Effector CD8-positive, alpha-beta T cell (primary cell): ENCODE measurements at regions not wholly inside any gene's neighbourhood (a gene's known extent, or its start where the extent isn't known, plus 50 kb on each side); places are given as distances from the start of the nearest gene placed in this dataset.
"Not testable (repeated sequence)": the region's sequence is repeated elsewhere in the genome, so short reads cannot be mapped to it uniquely, and the experiment has no call there.

Experiments
- DNase-seq: peaks from one replicate; lab custom pipeline; 2025; lab: John Stamatoyannopoulos, UW

GRCh38 chr6:155858906-155859305 is 403.3 kb upstream of the NOX3 start:
- not testable (repeated sequence) for DNase-seq

- DNase-seq, result no peak
Measured at GRCh38 chr6:155854787-155855186, 399.1 kb upstream of the NOX3 start.

GRCh38 chr6:155853011-155853410 is 397.4 kb upstream of the NOX3 start:
- no peak for DNase-seq

GRCh38 chr6:155850408-155850841 is 394.8 kb upstream of the NOX3 start:
- no peak for DNase-seq

GRCh38 chr6:155847711-155848110 is 392.1 kb upstream of the NOX3 start:
- no peak for DNase-seq

DNA sequence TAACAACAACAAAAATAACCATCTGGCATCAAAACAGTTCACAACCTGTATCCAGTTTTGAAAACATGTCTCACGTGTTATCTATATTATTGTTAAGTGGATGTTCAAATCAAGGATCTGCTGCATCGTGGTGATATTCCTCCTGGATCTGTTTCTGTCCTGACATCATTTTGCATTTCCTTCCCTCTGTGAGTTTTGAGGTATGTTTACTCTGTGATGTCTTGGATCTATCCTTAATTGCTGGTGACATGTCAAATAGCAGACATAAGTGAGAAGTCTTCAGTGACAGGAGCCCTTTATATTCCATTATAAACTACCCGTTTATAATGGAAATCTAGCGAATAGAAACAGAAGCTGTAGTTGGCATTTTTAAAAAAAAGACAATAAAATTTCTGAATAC is 381.8 kb upstream of the NOX3 start:
- DNase-seq, result no peak

GRCh38 chr6:155832596-155832995 is 377.0 kb upstream of the NOX3 start:
- DNase-seq, result no peak

DNA sequence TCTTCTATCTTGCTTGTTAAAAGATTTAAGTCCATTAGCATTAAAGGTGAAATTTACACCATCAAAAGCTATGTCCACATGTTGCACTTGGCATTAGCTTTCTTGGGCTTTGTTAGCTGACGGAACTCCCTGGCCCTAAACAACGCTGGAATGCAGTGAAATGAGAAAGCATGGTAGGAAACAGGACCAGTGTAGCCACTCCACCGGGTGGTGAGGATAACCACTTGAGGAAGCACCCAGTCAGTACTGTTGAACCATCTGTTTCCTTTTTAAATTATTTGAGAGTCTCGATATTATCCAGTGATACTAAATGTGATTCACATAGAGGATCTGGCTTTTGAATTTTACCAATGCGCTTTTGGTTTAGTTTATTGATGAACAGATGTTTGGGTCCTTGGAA is 374.9 kb upstream of the NOX3 start:
- DNase-seq, result no peak

DNA sequence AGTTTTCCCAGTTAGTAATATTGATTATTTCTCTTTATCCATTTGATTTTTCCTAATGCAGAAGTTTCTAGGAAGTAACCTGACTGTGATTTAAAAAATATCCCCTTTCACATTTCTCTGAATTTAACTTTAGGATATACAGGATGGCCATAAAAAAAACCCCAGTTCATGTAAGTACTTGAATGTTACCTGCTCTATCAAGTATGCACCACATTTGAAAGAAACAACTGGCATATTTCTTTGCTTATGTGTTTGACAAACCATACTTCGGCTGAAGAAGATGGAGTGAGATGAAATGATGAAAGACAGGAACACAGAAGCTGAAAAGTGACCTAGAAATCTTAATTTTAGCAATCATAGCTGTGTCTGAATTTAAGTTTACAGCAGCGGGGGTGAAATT is 374.0 kb upstream of the NOX3 start:
- no peak for DNase-seq

DNA sequence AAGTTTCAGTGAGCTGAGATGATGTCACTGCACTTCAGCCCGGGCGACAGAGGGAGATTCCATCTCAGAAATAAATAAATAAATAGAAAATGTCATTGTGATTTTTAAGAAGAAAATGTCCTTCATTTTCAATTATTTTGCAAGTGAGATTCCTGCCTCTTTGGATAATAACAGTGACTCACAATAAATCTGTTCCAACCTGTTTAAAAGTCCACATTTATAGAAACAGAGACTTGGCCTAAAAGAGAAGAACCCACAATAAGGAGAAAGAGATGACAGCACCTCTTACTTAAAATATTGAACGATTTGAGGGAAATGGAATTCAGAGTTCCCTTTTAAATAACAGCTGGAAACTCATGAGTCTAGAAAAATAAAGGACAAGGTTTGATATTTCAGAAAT is 373.4 kb upstream of the NOX3 start:
- no peak for DNase-seq

DNA sequence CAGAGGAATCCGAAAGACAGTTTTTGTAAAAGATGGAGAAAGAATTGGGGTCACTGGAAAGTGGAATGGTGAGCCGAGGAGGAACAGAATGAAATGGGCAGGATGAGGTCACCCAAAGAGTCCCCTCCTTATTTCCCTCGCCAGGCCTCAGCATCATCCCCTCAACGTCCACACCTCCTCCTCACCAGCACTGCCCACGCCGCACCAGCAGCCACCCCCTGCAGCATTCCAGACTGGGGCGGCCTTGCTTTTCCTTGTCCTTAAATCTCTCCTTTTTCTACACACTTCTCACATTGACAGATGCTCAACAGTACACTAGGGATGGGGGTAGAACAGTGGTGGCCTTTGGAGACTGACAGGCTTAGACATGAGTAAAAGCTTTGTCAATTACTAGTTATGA is 363.1 kb upstream of the NOX3 start:
- no peak for DNase-seq

GRCh38 chr6:155813548-155813947 is 357.9 kb upstream of the NOX3 start:
- no peak for DNase-seq

- no peak for DNase-seq
Measured at GRCh38 chr6:155807243-155807642, 351.6 kb upstream of the NOX3 start.

GRCh38 chr6:155801046-155801445 is 345.4 kb upstream of the NOX3 start:
- no peak for DNase-seq

- not testable (repeated sequence) for DNase-seq
Measured at GRCh38 chr6:155798876-155799275, 343.2 kb upstream of the NOX3 start.

DNA sequence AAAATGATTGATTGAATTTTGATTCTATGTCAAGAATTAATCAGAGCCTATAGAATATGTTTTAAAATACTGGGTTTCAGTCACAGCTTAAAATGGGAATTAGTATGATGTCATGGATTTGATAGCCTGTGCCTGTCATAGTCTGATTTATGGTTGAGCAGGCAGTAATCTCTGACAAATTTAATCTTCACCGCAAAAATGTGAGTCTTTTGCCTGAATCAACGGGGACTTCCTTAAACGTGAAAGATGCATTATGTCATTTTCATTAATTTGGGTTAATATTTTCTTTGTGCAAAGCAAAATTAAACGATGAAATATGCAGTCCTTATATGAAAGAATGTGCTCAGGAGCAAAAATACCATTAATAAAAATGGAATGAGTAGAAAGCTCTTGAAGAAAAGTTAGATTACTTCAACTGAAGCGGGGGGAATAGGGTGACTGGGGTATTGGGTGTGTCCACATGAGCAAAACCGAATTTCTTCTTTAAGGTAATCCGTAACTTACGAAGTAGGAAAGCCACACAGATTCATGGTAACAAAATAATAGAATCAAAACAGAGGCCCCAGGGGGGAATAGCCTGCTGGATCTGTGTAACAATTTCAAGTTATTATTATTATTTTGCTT is 339.6 kb upstream of the NOX3 start:
- DNase-seq, result no peak

GRCh38 chr6:155791891-155792290 is 336.3 kb upstream of the NOX3 start:
- DNase-seq, result no peak

DNA sequence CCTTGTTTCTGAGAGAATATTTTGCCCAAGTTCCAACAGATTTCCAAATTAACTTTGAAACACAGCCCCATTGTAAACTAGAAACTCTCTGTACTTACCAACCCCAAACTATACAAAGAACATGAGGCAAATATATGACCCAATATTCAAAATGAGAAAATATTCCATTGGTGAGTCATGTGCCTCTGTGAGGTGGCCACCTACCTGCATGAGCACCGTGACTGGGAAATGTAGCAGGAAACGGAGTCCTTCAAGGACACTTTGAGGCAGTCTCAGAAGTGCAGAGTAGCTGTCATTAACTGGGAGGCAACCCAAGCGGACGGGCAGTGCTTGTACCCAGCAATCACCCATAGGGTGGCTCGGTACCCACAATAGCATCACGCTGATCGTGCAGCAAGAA is 335.5 kb upstream of the NOX3 start:
- no peak for DNase-seq

- DNase-seq, result no peak
Measured at GRCh38 chr6:155787168-155787567, 331.5 kb upstream of the NOX3 start.

GRCh38 chr6:155786528-155786927 is 330.9 kb upstream of the NOX3 start:
- no peak for DNase-seq

DNA sequence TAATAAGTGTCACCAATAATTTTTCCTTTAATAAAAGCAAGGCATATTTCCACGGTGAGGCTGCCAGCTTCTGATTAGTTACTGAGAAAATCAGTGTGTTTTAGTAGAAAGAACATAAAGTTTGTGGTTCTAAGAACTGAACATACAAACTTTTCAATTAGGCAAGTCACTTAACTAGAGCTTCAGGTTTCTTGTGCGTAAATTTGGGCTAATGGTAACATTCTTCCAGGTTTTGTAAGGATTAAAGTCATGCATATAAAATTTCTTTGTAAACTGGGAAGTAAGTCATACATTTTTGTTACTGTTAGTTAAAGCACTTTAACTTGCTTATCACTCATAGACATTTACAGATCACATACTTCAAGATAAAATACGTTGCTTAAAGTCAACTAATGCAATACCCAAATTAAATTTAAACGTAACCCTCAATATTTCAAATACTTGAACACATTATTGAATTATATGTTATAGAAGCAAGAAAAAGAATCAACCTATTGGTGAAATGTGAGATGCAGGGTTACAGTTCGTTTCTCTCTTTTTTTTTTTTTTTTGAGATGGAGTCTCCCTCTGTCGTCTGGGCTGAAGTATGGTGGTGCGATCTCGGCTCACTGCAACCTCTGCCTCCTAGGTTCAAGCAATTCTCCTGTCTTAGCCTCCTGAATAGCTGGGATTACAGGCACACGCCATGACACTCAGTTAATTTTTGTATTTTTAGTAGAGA is 327.3 kb upstream of the NOX3 start:
- no peak for DNase-seq

- no peak for DNase-seq
Measured at GRCh38 chr6:155782320-155782731, 326.7 kb upstream of the NOX3 start.

DNA sequence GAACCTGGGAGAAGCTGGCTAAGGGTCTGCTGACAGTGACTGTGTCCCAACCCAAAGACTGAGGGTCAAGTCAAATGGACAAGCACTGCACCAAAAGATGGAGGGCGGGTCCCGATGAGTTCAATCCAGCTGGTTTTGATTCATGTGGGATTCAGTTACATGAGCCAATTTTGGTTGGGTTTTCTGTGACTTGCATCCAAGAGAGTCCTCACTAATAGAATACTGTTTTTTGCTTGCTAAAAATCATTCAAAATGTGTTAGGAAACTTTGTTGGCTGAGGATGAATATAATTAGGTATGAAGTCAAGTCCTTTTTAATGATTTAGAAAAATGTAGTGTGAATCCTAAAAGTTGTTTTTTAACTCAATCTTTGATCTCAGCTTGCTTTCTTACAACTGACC is 323.8 kb upstream of the NOX3 start:
- DNase-seq, result no peak

GRCh38 chr6:155778336-155778735 is 322.7 kb upstream of the NOX3 start:
- no peak for DNase-seq
